Astrocyte (in vitro differentiated cells and primary cell): ENCODE measurements at regions not wholly inside any gene's neighbourhood (a gene's known extent, or its start where the extent isn't known, plus 50 kb on each side); places are given as distances from the start of the nearest gene placed in this dataset.
"Not testable (repeated sequence)": the region's sequence is repeated elsewhere in the genome, so short reads cannot be mapped to it uniquely, and the experiment has no call there.

Source experiments
- DNase-seq: peaks from one replicate; pipeline ENCODE4 v3.0.0-alpha.2; 2010; ENCODE audit warnings: low read depth
- FAIRE-seq: peaks from 2 replicates; lab custom pipeline; 2011; peaks lifted over from hg19 to GRCh38; lab: Jason Lieb, UNC
- H2AFZ ChIP-seq: 2 replicates; pipeline ENCODE4 v1.6.0; 2012; ENCODE audit warnings: low read depth, low read length, inconsistent platforms
- H3K27ac ChIP-seq: 2 replicates; pipeline ENCODE4 v1.5.1; 2011; ENCODE audit warnings: low read depth, low read length, inconsistent platforms
- H3K27me3 ChIP-seq: 2 replicates; pipeline ENCODE4 v1.6.0; 2011; ENCODE audit warnings: low read length, inconsistent platforms; ENCODE audit not compliant: insufficient read depth
- H3K36me3 ChIP-seq: 2 replicates; pipeline ENCODE4 v1.5.1; 2011; ENCODE audit warnings: low read length, inconsistent platforms; ENCODE audit not compliant: insufficient read depth
- H3K4me1 ChIP-seq: 2 replicates; pipeline ENCODE4 v1.5.1; 2011; ENCODE audit warnings: low read length, inconsistent platforms; ENCODE audit not compliant: insufficient read depth
- H3K4me2 ChIP-seq: 2 replicates; pipeline ENCODE4 v1.6.0; 2012; ENCODE audit warnings: low read length, inconsistent platforms
- H3K4me3 ChIP-seq: 2 replicates; pipeline ENCODE4 v1.5.1; 2011; ENCODE audit warnings: low read depth, mild to moderate bottlenecking, low read length, inconsistent platforms; ENCODE audit not compliant: insufficient read depth
- H3K79me2 ChIP-seq: 2 replicates; pipeline ENCODE4 v1.6.0; 2012; ENCODE audit warnings: mild to moderate bottlenecking, low read length, inconsistent platforms; ENCODE audit not compliant: insufficient read depth
- H3K9ac ChIP-seq: 2 replicates; pipeline ENCODE4 v1.6.0; 2012; ENCODE audit warnings: mild to moderate bottlenecking, low read length, inconsistent platforms
- H3K9me3 ChIP-seq: 2 replicates; pipeline ENCODE4 v1.5.1; 2012; ENCODE audit warnings: low read depth, mild to moderate bottlenecking, low read length, inconsistent platforms; ENCODE audit not compliant: insufficient read depth
- H4K20me1 ChIP-seq: 2 replicates; pipeline ENCODE4 v1.6.0; 2012; ENCODE audit warnings: low read length, inconsistent platforms; ENCODE audit not compliant: insufficient read depth
- H3K27ac Mint-ChIP-seq: one replicate; pipeline ENCODE4 v1.8.0; 2021; ENCODE audit warnings: mild to moderate bottlenecking, mixed read lengths; ENCODE audit not compliant: unreplicated experiment
- H3K27me3 Mint-ChIP-seq: one replicate; pipeline ENCODE4 v1.8.0; 2021; ENCODE audit warnings: low read depth, mixed read lengths; ENCODE audit not compliant: unreplicated experiment
- H3K36me3 Mint-ChIP-seq: one replicate; pipeline ENCODE4 v1.8.0; 2021; ENCODE audit warnings: low read depth, mixed read lengths; ENCODE audit not compliant: unreplicated experiment
- H3K4me1 Mint-ChIP-seq: one replicate; pipeline ENCODE4 v1.8.0; 2021; ENCODE audit warnings: low read depth, mixed read lengths; ENCODE audit not compliant: unreplicated experiment
- H3K4me3 Mint-ChIP-seq: one replicate; pipeline ENCODE4 v1.8.0; 2021; ENCODE audit warnings: mild to moderate bottlenecking, moderate library complexity, mixed read lengths; ENCODE audit not compliant: unreplicated experiment
- H3K9me3 Mint-ChIP-seq: one replicate; pipeline ENCODE4 v1.8.0; 2021; ENCODE audit warnings: mild to moderate bottlenecking, mixed read lengths; ENCODE audit not compliant: unreplicated experiment

GRCh38 chr2:87477669-87478428 lies 270.0 kb upstream of the PLGLB2 start:
- Histone ChIP-seq H4K20me1 (peaks cover 38% of the 10 kb centered on the region), H3K79me2 (peaks cover 74% of the 10 kb centered on the region), H3K4me2 (peak overlapping the region; percentile 30), H3K27ac (peak overlapping the region; percentile 53)
- H3K27me3 ChIP-seq, H3K4me3 Mint-ChIP-seq, H3K27me3 Mint-ChIP-seq, H3K9ac ChIP-seq, H2AFZ ChIP-seq, H3K36me3 ChIP-seq, H3K9me3 Mint-ChIP-seq, H3K4me3 ChIP-seq, H3K9me3 ChIP-seq, H3K36me3 Mint-ChIP-seq, H3K4me1 ChIP-seq: not testable (repeated sequence)
- peak overlapping the region; percentile 58 for H3K27ac Mint-ChIP-seq
- FAIRE-seq (peak; percentile 86), DNase-seq (peak; percentile 69)
- peaks cover 18% of the 10 kb centered on the region for H3K4me1 Mint-ChIP-seq

- FAIRE-seq, H3K4me3 ChIP-seq, H3K36me3 Mint-ChIP-seq, H3K4me2 ChIP-seq, H2AFZ ChIP-seq, H3K4me1 ChIP-seq, H3K27me3 ChIP-seq, H3K9me3 ChIP-seq, H3K27ac ChIP-seq, H3K27me3 Mint-ChIP-seq, H3K4me3 Mint-ChIP-seq, DNase-seq, H3K9ac ChIP-seq, H3K27ac Mint-ChIP-seq, H3K9me3 Mint-ChIP-seq, H3K36me3 ChIP-seq: not testable (repeated sequence)
- Histone ChIP-seq H4K20me1 (peaks cover 42% of the 10 kb centered on the region), H3K79me2 (peaks cover 80% of the 10 kb centered on the region)
- peaks cover 21% of the 10 kb centered on the region for H3K4me1 Mint-ChIP-seq
Observed at GRCh38 chr2:87478911-87479310, 269.0 kb upstream of the PLGLB2 start.

- peaks cover 38% of the 10 kb centered on the region for H4K20me1 ChIP-seq
- H3K4me3 ChIP-seq, H3K9me3 ChIP-seq, H3K27me3 ChIP-seq, H3K36me3 Mint-ChIP-seq, H3K27me3 Mint-ChIP-seq, H3K9ac ChIP-seq, H3K4me1 ChIP-seq, DNase-seq, H3K9me3 Mint-ChIP-seq, H3K4me2 ChIP-seq, H3K36me3 ChIP-seq, H2AFZ ChIP-seq, FAIRE-seq, H3K4me3 Mint-ChIP-seq, H3K27ac ChIP-seq: not testable (repeated sequence)
- peaks cover 70% of the 10 kb centered on the region for H3K79me2 ChIP-seq
- Mint-ChIP-seq H3K4me1 (peaks cover 20% of the 10 kb centered on the region), H3K27ac (peak overlapping the region; percentile 18)
Observed at GRCh38 chr2:87483093-87483680, 264.7 kb upstream of the PLGLB2 start.

GRCh38 chr2:87484363-87484762 lies 263.5 kb upstream of the PLGLB2 start:
- not testable (repeated sequence) for H3K27me3 Mint-ChIP-seq, H3K9ac ChIP-seq, H3K4me2 ChIP-seq, H3K4me3 Mint-ChIP-seq, H3K27ac ChIP-seq, H3K9me3 Mint-ChIP-seq, DNase-seq, H3K36me3 Mint-ChIP-seq, H3K9me3 ChIP-seq, H3K4me3 ChIP-seq, H3K27ac Mint-ChIP-seq, H3K27me3 ChIP-seq, H3K4me1 ChIP-seq, FAIRE-seq, H2AFZ ChIP-seq, H3K36me3 ChIP-seq
- Histone ChIP-seq H3K79me2 (peaks cover 73% of the 10 kb centered on the region), H4K20me1 (peaks cover 43% of the 10 kb centered on the region)
- H3K4me1 Mint-ChIP-seq: peaks cover 20% of the 10 kb centered on the region

DNA sequence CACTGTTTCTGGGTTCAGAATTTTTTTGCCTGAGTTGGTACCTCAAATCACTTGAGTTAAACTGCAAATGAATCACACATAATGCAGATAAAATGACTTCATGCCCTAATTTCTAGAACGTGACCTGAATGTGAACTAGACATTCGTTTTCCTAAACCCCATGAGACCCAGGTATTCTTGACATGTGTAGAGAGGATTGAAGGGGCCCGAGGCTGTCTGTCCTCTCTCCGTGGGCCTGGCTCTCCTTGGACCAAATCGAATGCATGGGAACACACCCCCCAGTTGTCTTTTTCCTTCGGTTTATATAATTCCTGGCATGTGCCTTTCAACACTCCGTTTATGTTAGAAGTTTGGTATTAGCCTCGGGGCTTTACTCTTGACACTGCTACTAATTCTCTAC lies 262.4 kb upstream of the PLGLB2 start:
- not testable (repeated sequence) for DNase-seq, H3K4me3 Mint-ChIP-seq, FAIRE-seq, H3K27me3 Mint-ChIP-seq, H2AFZ ChIP-seq, H3K9ac ChIP-seq, H3K36me3 Mint-ChIP-seq, H3K4me1 ChIP-seq, H3K27ac ChIP-seq, H3K27ac Mint-ChIP-seq, H3K36me3 ChIP-seq, H3K4me3 ChIP-seq, H3K9me3 ChIP-seq, H3K27me3 ChIP-seq, H3K9me3 Mint-ChIP-seq
- Histone ChIP-seq H4K20me1 (peaks cover 36% of the 10 kb centered on the region), H3K4me2 (peak overlapping the region; percentile 55), H3K79me2 (peaks cover 75% of the 10 kb centered on the region)
- H3K4me1 Mint-ChIP-seq: peaks cover 16% of the 10 kb centered on the region

DNA sequence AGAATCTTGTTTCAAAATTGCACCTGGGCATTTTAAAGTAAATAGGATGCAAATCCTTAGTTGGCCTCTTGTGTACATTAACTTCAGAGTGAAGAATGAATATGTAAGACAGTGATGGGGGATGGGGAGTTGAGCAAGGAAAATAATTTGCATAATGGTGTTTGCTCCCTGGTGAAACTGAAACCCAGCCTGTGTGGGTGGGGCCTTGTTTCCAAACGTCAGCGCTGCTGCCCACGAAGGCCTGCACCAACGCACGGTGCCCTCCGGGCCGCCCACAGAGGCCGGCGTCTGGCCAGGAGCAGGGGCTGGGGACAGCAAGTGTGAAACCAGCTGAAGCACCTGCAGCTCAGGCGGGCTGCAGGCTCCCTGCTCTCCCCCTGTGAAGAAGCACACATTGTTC lies 262.0 kb upstream of the PLGLB2 start:
- not testable (repeated sequence) for H2AFZ ChIP-seq, H3K27ac ChIP-seq, H3K4me1 ChIP-seq, H3K27ac Mint-ChIP-seq, H3K9me3 Mint-ChIP-seq, H3K4me3 ChIP-seq, H3K36me3 ChIP-seq, H3K9ac ChIP-seq, H3K27me3 ChIP-seq, H3K9me3 ChIP-seq, FAIRE-seq, H3K4me3 Mint-ChIP-seq, H3K36me3 Mint-ChIP-seq, DNase-seq, H3K27me3 Mint-ChIP-seq
- Histone ChIP-seq H3K79me2 (peaks cover 74% of the 10 kb centered on the region), H3K4me2 (peak overlapping the region; percentile 55), H4K20me1 (peaks cover 32% of the 10 kb centered on the region)
- H3K4me1 Mint-ChIP-seq: peaks cover 14% of the 10 kb centered on the region
